T-helper 2 cell (primary cell): ENCODE measurements at regions not wholly inside any gene's neighbourhood (a gene's known extent, or its start where the extent isn't known, plus 50 kb on each side); places are given as distances from the start of the nearest gene placed in this dataset.
A peak's percentile ranks its signal among the peaks of the same experiment; 100 is the strongest.

Source experiments
- DNase-seq, 5 experiments: peaks; one replicate each; pipeline versions ENCODE4 v3.0.0 to v3.0.0-alpha.2; 2012 to 2022

DNA sequence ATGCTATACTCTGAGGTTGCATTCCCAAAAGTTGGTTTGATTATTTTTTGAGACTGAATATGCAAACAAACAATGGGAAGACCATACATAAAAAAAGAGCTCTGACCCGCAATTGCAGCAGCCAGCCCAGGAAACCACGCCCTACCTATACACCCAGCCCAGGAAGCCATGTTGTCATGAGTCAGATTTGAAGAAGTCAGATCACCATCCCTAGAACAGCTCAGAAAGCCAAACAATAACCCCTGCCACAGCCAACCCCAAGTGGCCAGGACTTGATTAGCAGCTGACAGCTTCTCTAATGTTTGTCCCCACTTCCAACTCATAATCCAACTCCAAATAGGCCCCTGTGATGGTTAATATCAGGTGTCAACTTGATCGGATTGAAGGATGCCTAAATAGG lies 621.9 kb downstream of the NPHP4 start:
- peak in 1 of 5 experiments; percentile 31 for DNase-seq

DNA sequence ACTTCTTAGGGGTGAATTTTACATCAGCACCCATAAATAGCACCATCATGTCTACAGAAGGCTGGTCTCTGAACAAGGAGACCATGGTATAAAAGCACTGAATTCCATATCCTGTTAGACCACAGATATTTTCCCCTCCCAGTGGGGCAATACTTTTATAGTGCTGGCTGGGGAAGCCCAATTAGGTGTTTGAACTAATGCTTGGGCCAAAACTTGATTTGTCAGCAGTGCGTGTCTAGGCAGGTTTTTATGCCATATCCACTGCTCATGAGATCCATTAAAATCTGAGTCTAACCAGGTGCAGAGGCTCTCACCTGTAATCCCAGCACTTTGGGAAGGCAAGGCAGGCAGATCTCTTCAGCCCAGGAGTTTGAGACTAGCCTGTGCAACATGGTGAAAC lies 623.0 kb downstream of the NPHP4 start:
- no peak for DNase-seq

DNA sequence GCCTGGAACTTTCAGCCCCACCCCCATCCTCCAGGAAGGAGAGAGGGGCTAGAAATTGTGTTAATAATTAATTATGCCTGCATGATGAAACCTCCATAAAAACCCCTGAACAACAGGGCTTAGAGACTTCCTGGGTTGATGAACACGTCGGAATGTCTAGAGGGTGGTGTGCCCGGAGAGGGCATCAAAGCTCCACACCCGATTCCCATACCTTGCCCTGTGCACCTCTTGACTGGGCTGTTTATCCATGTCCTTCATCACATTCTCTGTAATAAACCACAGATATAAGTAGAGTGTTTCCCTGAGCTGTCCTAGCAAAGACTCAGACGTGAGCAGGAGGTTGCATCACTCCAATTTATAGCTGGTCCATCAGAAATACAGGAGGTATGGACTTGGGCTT lies 624.0 kb downstream of the NPHP4 start:
- no peak for DNase-seq

DNA sequence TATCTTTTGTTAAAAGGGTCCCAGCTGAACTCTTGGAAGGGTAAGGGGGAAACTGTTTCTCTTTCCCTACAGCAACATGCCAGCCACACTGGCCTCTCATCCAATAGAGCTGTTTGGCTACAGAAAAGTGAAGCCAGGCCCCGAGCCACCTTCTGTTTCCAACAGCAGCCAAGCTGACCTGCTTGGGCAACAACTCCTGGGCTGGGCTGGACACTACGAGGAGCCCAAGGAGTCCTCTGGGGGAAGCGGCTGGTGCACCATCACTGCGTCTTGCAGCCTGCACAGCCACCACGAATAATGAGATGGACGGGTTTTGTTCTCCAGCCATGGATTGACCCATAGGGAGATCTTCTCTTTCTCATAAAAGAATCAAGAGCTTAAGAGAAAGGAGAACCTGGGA lies 624.9 kb downstream of the NPHP4 start:
- DNase-seq, result no peak

DNA sequence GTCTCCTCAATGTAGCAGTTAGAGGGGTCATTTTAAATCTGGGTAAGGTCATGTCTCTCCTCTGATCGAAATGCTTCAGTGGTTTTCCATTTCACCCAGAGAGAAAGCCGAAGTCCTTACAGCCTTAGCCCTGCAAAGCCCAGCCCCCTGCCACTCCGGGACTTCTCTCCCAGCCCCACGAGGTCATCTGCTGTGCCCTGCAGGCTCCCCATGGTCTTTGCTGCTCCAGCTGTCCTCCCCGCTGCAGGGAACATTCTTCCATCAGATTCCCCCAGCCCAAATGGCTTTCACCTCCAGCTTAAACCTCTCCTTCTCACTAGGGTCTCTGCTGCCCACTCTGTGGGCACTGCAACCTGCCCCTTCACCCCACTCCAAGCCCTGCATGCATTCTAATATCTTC lies 626.5 kb downstream of the NPHP4 start:
- no peak for DNase-seq

- no peak for DNase-seq
Measured at GRCh38 chr1:5364591-5364990, 627.6 kb downstream of the NPHP4 start.

DNA sequence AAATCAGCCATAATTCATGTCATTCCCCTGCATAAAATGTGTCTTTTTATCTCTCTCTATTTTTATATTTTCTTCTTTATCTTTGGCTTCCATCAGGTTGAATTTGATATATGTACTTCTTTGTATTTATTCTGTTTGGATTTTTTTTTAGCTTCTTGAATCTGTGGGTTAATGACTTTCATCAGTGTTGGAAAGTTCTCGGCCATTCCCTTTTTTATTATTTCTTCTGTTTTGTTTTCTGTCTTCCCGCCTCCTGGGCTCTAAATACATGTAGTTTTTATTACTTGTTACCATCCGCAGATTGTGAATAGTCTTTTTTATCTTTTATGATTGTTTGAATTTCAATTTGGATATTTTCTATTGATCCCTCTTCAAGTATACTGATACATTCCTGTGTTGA lies 637.5 kb downstream of the NPHP4 start:
- DNase-seq, result no peak

DNA sequence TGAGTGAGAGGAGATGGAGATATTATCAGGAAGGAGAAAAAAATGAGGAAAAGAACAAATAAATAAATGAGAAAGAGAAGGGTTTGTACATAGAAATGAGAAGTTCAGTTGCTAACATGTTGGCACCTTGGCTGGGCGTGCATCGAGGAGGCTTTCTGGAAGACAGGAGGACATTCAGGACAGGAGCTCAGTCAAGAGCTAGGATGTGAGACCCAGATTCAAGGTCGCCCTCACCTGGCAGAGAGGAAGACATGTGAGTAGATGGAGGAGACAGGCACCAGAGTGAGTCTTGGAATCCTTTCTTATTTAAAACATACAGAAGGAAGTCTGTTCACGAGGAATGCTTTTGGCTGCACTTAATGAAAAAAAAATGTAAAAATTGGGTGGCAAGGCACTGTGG lies 640.9 kb downstream of the NPHP4 start:
- DNase-seq, result no peak

DNA sequence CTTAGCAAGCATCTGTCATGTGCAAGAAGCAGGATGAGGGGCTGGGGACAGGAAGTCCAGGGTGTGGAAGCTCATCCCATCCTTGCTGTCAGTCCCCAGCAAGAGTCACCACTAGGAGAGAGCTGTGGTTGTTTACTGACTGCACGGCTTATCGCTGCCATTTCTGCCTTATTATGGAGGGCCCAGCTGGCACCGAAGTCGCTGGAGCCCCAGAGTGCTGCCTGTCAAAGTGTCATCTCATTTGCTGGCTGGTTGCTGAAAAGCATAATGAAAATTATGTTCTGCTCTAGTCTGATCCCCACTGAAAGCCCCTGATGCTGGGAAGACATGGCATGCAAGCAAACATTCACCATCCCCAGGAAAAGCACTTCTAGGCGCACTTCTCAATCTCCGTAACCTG lies 642.7 kb downstream of the NPHP4 start:
- no peak for DNase-seq

GRCh38 chr1:5348732-5349465 lies 643.3 kb downstream of the NPHP4 start:
- DNase-seq, result peak in 2 of 5 experiments; percentile 6 to 17

GRCh38 chr1:5347726-5348125 lies 644.5 kb downstream of the NPHP4 start:
- DNase-seq, result no peak

- no peak for DNase-seq
Measured at GRCh38 chr1:5345556-5345955, 646.7 kb downstream of the NPHP4 start.

- no peak for DNase-seq
Measured at GRCh38 chr1:5343256-5344020, 648.8 kb downstream of the NPHP4 start.

DNA sequence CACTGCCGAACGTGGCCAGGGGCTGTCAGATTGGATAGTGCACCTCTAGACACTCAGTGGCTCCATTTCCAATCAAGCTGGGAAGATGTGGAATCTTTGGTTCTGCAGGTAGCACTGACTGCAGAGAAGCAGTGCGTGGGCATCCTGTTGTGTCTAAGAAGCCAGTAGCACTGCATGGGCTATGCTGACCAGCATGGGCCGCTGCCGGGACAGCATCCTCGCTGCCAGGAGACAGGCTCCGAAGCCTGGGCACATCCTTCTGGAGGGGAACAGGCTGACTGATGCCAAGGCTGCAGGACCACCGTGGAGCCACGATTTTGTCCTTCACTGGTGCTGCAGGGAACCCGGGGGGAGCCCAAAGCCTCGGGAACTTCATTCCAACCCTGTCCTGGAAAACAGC lies 649.4 kb downstream of the NPHP4 start:
- DNase-seq, result no peak

DNA sequence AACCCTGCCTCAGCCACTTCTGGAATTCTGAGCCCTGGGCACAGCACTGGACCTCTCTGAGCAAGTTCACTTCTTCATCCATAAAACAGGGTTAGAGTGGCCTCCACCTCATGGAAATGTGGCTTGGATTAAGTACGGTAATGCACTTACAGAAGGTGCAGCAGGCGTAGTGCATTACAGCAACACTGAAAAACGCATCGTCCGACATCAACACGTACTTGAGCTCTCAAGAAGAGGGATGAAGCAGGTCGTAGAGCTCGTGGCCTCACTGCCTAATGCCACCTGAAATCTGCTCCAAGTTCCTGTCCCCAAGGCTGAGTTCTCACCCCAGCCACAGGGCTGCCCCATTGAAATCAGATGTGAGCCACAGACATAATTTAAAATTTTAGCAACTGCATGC lies 650.1 kb downstream of the NPHP4 start:
- DNase-seq, result no peak

DNA sequence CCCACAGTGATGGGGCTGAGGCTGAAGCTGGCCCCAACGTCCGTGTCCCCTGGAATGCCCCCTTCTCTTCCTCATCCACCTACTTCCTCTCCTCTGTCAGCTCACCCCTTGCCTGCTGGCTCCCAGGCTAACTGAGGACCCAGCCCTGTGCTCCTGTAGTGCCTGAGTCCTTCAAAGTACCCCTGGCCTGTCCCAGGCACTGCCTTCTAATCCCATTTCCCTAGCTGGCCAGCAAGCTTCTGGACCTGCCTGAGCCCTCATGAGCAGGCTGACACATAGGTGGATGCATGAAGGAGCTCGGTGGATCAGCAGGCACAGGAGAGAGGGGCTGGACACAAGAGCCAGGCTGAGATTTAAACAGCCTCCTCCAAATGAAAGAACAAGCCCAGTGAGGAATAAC lies 650.8 kb downstream of the NPHP4 start:
- DNase-seq, result no peak

DNA sequence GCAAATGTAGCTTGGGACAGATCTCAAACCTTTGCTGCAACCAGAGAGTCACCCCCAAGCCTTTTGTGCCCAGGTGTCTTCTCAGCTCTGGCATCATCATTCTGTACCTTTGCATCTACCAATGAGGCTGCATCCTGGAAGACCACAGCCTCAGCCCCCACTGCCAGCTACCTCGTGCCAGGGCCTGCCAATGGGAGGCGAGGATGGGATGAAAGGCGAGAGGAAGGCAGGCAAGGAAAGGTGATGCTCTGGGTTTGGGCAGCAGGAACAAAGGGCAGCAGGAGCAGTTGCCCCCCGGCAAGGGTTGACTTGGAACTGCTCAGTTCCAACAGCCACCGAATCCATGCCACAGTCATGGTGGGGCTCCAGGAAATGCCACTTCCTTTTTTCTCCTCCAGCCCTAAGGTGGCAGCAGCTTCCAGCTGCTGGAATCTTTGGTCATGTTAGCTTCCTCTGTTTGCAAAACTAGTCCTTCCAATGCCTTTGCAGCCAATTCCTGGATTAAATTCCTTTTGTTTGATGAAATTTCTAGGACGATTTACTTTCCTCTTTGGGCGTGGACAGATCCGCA lies 651.6 kb downstream of the NPHP4 start:
- no peak for DNase-seq

DNA sequence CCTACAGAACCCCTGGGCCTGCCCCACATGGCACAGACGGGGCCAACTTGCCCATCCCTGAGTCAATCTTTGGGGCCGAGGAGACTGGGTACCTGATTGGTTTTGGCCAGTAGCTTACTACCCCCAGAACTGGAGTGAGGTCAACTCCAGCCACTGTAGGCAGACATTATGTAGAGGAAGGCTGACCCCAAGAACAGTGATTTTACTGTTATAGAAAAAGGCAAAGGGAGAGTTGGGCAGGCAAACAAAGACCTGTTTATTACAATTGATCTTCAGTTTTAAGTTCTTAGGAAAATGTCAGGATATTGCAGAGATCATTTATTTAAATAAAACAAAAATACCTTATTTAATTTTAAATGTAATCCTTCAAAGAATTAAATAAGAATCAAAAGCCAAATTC lies 653.8 kb downstream of the NPHP4 start:
- no peak for DNase-seq

GRCh38 chr1:5333291-5333690 lies 658.9 kb downstream of the NPHP4 start:
- no peak for DNase-seq

DNA sequence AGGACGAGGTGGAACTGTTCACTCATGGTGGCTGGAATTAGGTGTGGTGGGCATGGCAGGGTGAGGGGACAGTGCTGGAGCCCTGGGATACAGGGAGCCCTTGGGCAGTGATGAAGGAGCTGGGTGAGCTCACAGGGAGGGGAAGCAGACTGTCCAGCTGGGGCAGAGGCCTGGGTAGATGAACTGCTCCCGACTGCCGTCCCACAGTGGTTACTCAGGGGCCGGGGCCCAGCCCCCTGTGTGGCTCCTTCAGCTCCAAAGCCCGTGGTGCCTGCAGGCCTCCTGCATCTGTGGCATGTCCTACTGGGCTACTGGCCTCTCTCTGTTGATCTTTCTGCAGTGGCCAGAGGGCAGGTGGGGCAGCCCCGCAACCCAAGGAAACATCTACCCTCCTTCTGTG lies 661.1 kb downstream of the NPHP4 start:
- DNase-seq, result no peak

DNA sequence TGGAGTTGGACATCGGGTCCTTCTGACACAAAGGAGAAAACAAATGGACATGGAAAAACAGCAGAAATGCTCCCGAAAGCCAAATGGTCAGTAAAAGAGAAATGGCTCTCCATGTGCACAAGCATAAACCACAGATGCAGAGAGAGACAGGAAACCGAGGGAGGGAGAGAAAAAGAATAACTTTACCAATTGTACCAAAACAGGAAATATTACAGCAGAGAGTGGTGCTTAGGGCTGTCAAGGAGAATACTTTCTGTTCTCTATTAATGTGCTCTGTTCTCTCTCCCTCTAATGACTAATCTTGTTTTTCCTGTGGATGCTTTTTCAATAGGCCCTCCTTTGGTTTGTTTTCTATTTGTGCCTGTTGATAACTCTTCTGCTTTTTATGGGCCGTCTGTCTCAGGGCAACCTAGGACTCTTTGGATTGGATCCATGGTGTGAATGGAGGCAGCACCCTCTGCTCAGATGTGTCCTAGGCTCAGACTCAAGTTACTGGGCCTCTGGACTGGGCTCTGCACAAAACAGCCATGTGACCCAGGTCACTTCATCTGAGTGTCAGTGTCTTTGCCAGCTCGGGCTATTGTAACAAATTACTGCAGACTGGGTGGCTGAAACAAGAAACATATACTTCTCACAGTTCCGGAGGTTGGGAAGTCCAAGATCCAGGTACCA lies 663.0 kb downstream of the NPHP4 start:
- no peak for DNase-seq

DNA sequence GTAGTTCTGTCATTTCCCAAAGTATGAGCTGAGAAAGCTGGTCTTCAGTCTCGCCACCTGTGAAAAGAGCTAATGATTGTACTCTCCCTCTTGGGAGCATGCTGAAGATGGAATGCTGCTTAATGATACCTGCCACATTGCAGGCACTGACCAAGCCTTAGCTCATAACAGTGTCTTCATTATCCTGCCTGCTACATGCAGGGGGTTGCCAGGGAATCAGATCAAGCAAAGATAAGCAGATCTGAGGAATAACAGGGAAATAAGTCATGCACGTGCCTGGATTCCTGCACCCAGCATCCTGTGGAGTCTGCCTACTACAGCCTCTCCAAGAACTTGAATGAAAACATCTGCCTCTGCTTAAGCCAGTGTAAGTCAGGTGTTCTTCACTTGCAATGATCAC lies 667.3 kb downstream of the NPHP4 start:
- no peak for DNase-seq

GRCh38 chr1:5318143-5318816 lies 663.9 kb downstream of the AJAP1 start:
- no peak for DNase-seq
